Uterus (tissue), 3 donors: ENCODE measurements at regions not wholly inside any gene's neighbourhood (a gene's known extent, or its start where the extent isn't known, plus 50 kb on each side); places are given as distances from the start of the nearest gene placed in this dataset.

Experiments
- DNase-seq, 2 donors: peaks; one replicate each; pipeline ENCODE4 v3.0.0-alpha.2; 2019 to 2020
- H3K27ac ChIP-seq, 2 donors: fragments of 200-600 bp; sonication (generic); 1 replicate in 1 of 2; 2 replicates in 1 of 2; pipeline ENCODE4 v1.5.1; 2016 to 2018
- H3K27me3 ChIP-seq, 2 donors: fragments of 200-600 bp; sonication (generic); one replicate each; pipeline ENCODE4 v1.5.1; 2018 to 2019; ENCODE audit warnings: control low read depth in 1 of 2
- H3K36me3 ChIP-seq, 2 donors: fragments of 200-600 bp; sonication (generic); one replicate each; pipeline ENCODE4 v1.5.1; 2019; ENCODE audit warnings: control low read depth in 1 of 2
- H3K4me1 ChIP-seq, 2 donors: fragments of 200-600 bp; sonication (generic); one replicate each; pipeline ENCODE4 v1.5.1; 2018 to 2019; ENCODE audit warnings: control low read depth in 1 of 2
- H3K4me3 ChIP-seq, 2 donors: fragments of 200-600 bp; sonication (generic); 1 replicate in 1 of 2; 2 replicates in 1 of 2; pipeline ENCODE4 v1.5.1; 2018 to 2019; ENCODE audit warnings: mild to moderate bottlenecking in 1 of 2
- H3K9me3 ChIP-seq, 2 donors: fragments of 200-600 bp; sonication (generic); one replicate each; pipeline ENCODE4 v1.5.1; 2019; ENCODE audit warnings: control low read depth in 1 of 2
- CTCF ChIP-seq, 4 experiments: fragments of 200-600 bp in 2 of 4; fragments of 450-650 bp in 2 of 4; sonication (generic) in 2 of 4; IDR thresholded peaks; one replicate each; pipeline ENCODE4 v1.5.1; 2016 to 2019; ENCODE audit warnings: antibody characterized with exemption in 4 of 4, mild to moderate bottlenecking in 2 of 4, moderate library complexity in 1 of 4
- POLR2A ChIP-seq, 2 donors: fragments of 450-650 bp; IDR thresholded peaks; one replicate each; pipeline ENCODE4 v1.6.1; 2016; ENCODE audit warnings: antibody characterized with exemption in 2 of 2, mild to moderate bottlenecking in 1 of 2, moderate library complexity in 1 of 2
- intact Hi-C: fragments of 100-400 bp; cut with DNase I; formaldehyde crosslinking; loops from one replicate; pipeline ENCODE4 v1.15.1; 2023; ENCODE audit warnings: low total_unique reads
- donor health status: DM: yes; HTN: yes; CAD: no.

DNA sequence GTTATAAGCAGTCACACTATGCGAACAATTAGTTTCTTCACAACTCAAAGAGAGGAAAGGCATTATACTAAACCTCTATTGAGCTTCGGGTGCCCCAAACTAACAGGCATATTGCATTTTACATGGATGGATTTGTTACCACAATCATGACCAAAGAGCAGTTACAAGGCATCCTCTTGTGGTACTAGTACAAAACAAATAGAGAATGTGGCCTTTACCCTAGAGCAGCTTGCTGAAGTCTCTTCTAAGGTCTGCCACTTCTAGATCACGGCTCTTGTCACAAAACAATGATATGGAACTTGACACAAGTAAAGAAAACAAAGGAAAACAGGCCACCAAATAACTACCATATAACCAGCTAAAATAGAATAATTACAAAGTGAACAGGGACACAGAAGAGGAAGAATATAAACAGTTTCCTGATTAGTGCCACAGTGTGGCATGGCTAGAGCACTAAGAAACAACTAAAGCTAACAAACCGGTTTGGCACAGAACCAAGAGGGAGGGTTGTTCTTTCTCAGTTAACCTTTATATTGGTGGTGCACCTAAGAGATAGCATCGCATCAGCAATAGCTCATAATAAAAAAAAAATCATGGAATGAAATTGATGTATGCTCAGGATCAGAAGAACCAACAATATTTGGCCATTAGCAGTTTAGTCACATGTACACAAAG, 209.7 kb upstream of the ATP2B1 start:
- intact Hi-C loops: no loop called here
- H3K4me1 ChIP-seq: no peaks in the 10 kb centered on the region
- DNase-seq: no peak
- H3K36me3 ChIP-seq: no peaks in the 10 kb centered on the region
- no peak overlapping the region for H3K4me3 ChIP-seq
- no peak overlapping the region for H3K27ac ChIP-seq
- H3K27me3 ChIP-seq: no peaks in the 10 kb centered on the region
- no peaks in the 10 kb centered on the region for H3K9me3 ChIP-seq
- TF ChIP-seq POLR2A (IDR thresholded peaks at IDR 0.05) (no peak), CTCF (IDR thresholded peaks at IDR 0.05) (no peak)

- no peaks in the 10 kb centered on the region for H3K36me3 ChIP-seq
- intact Hi-C loops: no loop called here
- H3K27me3 ChIP-seq: no peaks in the 10 kb centered on the region
- H3K9me3 ChIP-seq: no peaks in the 10 kb centered on the region
- DNase-seq: no peak
- TF ChIP-seq POLR2A (IDR thresholded peaks at IDR 0.05) (no peak), CTCF (IDR thresholded peaks at IDR 0.05) (no peak)
- H3K4me1 ChIP-seq: no peaks in the 10 kb centered on the region
- no peak overlapping the region for H3K4me3 ChIP-seq
- H3K27ac ChIP-seq: no peak overlapping the region
Measured at GRCh38 chr12:89909753-89910152, 201.1 kb upstream of the ATP2B1 start.

- Histone ChIP-seq H3K4me3 (no peak overlapping the region), H3K4me1 (no peaks in the 10 kb centered on the region), H3K27ac (no peak overlapping the region), H3K36me3 (no peaks in the 10 kb centered on the region), H3K9me3 (no peaks in the 10 kb centered on the region), H3K27me3 (no peaks in the 10 kb centered on the region)
- DNase-seq: no peak
- intact Hi-C loops: no loop called here
- TF ChIP-seq POLR2A (IDR thresholded peaks at IDR 0.05) (no peak), CTCF (IDR thresholded peaks at IDR 0.05) (no peak)
Measured at GRCh38 chr12:89907659-89908058, 199.0 kb upstream of the ATP2B1 start.

- Histone ChIP-seq H3K9me3 (no peaks in the 10 kb centered on the region), H3K27me3 (no peaks in the 10 kb centered on the region)
Measured at GRCh38 chr12:89906824-89907223, 198.2 kb upstream of the ATP2B1 start.

DNA sequence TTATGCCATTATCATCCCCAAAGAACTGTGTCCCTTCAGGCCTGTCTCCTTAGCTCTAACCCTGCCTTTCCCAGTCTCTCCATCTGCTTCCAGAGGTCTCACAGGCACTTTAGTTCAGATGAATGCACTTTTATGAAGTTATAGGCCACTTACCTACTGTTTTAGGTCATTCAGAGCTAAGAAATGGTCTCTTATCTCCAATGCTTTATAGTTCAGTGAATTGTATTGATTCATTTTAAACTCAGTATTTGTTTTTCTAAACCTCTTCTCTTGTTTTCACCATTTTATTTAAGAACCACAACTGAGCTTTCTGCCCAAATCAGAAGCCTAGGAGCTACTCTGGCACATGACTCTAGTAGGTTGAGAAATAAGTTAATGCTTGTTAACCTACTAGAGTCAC, 197.5 kb upstream of the ATP2B1 start:
- TF ChIP-seq POLR2A (IDR thresholded peaks at IDR 0.05) (no peak), CTCF (IDR thresholded peaks at IDR 0.05) (no peak)
- no peak overlapping the region for H3K27ac ChIP-seq
- no peaks in the 10 kb centered on the region for H3K9me3 ChIP-seq
- H3K36me3 ChIP-seq: no peaks in the 10 kb centered on the region
- H3K4me3 ChIP-seq: no peak overlapping the region
- intact Hi-C loops: no loop called here
- H3K4me1 ChIP-seq: no peaks in the 10 kb centered on the region
- DNase-seq: no peak
- no peaks in the 10 kb centered on the region for H3K27me3 ChIP-seq

More at GRCh38 chr12:89906824-89907223, 198.2 kb upstream of the ATP2B1 start:
- Histone ChIP-seq H3K4me1 (no peaks in the 10 kb centered on the region), H3K36me3 (no peaks in the 10 kb centered on the region), H3K27ac (no peak overlapping the region), H3K4me3 (no peak overlapping the region)
- no peak for DNase-seq
- no peak for TF ChIP-seq CTCF (IDR thresholded peaks at IDR 0.05)
- TF ChIP-seq POLR2A (IDR thresholded peaks at IDR 0.05): no peak
- intact Hi-C loops: no loop called here
